ENCODE measurements at regions not wholly inside any gene's neighbourhood (a gene's known extent, or its start where the extent isn't known, plus 50 kb on each side); places are given as distances from the start of the nearest gene placed in this dataset.

GRCh38 chr7:156515911-156516790 lies 124.4 kb upstream of the RNF32 start (continued):
- TF ChIP-seq, protein P1, sequence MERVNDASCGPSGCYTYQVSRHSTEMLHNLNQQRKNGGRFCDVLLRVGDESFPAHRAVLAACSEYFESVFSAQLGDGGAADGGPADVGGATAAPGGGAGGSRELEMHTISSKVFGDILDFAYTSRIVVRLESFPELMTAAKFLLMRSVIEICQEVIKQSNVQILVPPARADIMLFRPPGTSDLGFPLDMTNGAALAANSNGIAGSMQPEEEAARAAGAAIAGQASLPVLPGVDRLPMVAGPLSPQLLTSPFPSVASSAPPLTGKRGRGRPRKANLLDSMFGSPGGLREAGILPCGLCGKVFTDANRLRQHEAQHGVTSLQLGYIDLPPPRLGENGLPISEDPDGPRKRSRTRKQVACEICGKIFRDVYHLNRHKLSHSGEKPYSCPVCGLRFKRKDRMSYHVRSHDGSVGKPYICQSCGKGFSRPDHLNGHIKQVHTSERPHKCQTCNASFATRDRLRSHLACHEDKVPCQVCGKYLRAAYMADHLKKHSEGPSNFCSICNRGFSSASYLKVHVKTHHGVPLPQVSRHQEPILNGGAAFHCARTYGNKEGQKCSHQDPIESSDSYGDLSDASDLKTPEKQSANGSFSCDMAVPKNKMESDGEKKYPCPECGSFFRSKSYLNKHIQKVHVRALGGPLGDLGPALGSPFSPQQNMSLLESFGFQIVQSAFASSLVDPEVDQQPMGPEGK (CRISPR knock-in tag; IDR thresholded peaks at IDR 0.05) = peak; percentile 79
- TF ChIP-seq SMAD3 (CRISPR knock-in tag; IDR thresholded peaks at IDR 0.05) (0 out of 2 replicates have a peak, but pooled peaks have one; percentile 47), PHF8 (CRISPR knock-in tag; IDR thresholded peaks at IDR 0.05) (peak; percentile 56), SOX5 (CRISPR knock-in tag; IDR thresholded peaks at IDR 0.05; ENCODE audit: borderline replicate concordance) (no peak; the same call in 1 of the 2 replicates), MAFK (conservative IDR thresholded peaks at IDR 0.05 in 1 of 2, IDR thresholded peaks at IDR 0.05 in 1 of 2; ENCODE audit: low read length in 2 of 2) (peak in 1 of 2 experiments; percentile 7; a peak in 1 of 4 replicates), ZBTB26 (CRISPR knock-in tag; IDR thresholded peaks at IDR 0.05; ENCODE audit: borderline replicate concordance) (no peak), SETDB1 (CRISPR knock-in tag; IDR thresholded peaks at IDR 0.05; ENCODE audit: borderline replicate concordance) (no peak), HMGA1 (CRISPR knock-in tag; conservative IDR thresholded peaks at IDR 0.05) (no peak), ZNF331 (CRISPR knock-in tag; IDR thresholded peaks at IDR 0.05) (peak; percentile 14; the same call in 1 of the 2 replicates), HMG20B (CRISPR knock-in tag; conservative IDR thresholded peaks at IDR 0.05) (no peak), ZNF326 (CRISPR knock-in tag; IDR thresholded peaks at IDR 0.05; ENCODE audit: borderline replicate concordance) (no peak), ZZZ3 (CRISPR knock-in tag; IDR thresholded peaks at IDR 0.05; ENCODE audit: borderline replicate concordance) (no peak), SYNCRIP (IDR thresholded peaks at IDR 0.05; ENCODE audit: insufficient read depth, low read depth, low read length) (no peak), SMARCE1 (IDR thresholded peaks at IDR 0.05; ENCODE audit: borderline replicate concordance) (no peak), SIX4 (CRISPR knock-in tag; IDR thresholded peaks at IDR 0.05) (no peak)
- TF ChIP-seq, protein P2, sequence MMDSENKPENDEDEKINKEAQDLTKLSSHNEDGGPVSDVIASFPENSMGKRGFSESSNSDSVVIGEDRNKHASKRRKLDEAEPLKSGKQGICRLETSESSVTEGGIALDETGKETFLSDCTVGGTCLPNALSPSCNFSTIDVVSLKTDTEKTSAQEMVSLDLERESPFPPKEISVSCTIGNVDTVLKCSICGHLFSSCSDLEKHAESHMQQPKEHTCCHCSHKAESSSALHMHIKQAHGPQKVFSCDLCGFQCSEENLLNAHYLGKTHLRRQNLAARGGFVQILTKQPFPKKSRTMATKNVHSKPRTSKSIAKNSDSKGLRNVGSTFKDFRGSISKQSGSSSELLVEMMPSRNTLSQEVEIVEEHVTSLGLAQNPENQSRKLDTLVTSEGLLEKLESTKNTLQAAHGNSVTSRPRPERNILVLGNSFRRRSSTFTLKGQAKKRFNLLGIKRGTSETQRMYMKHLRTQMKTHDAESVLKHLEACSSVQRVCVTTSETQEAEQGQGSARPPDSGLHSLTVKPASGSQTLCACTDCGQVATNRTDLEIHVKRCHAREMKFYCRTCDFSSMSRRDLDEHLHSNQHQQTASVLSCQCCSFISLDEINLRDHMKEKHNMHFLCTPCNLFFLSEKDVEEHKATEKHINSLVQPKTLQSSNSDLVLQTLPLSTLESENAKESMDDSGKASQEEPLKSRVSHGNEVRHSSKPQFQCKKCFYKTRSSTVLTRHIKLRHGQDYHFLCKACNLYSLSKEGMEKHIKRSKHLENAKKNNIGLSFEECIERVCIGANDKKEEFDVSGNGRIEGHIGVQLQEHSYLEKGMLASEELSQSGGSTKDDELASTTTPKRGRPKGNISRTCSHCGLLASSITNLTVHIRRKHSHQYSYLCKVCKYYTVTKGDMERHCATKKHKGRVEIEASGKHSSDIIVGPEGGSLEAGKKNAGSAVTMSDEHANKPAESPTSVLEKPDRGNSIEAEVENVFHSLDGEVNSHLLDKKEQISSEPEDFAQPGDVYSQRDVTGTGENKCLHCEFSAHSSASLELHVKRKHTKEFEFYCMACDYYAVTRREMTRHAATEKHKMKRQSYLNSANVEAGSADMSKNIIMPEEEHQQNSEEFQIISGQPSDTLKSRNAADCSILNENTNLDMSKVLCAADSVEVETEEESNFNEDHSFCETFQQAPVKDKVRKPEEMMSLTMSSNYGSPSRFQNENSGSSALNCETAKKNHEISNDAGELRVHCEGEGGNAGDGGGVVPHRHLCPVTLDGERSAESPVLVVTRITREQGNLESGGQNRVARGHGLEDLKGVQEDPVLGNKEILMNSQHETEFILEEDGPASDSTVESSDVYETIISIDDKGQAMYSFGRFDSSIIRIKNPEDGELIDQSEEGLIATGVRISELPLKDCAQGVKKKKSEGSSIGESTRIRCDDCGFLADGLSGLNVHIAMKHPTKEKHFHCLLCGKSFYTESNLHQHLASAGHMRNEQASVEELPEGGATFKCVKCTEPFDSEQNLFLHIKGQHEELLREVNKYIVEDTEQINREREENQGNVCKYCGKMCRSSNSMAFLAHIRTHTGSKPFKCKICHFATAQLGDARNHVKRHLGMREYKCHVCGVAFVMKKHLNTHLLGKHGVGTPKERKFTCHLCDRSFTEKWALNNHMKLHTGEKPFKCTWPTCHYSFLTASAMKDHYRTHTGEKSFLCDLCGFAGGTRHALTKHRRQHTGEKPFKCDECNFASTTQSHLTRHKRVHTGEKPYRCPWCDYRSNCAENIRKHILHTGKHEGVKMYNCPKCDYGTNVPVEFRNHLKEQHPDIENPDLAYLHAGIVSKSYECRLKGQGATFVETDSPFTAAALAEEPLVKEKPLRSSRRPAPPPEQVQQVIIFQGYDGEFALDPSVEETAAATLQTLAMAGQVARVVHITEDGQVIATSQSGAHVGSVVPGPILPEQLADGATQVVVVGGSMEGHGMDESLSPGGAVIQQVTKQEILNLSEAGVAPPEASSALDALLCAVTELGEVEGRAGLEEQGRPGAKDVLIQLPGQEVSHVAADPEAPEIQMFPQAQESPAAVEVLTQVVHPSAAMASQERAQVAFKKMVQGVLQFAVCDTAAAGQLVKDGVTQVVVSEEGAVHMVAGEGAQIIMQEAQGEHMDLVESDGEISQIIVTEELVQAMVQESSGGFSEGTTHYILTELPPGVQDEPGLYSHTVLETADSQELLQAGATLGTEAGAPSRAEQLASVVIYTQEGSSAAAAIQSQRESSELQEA (CRISPR knock-in tag; IDR thresholded peaks at IDR 0.05; ENCODE audit: not compliant biosample characterization) = no peak
- TF ChIP-seq, protein P3, sequence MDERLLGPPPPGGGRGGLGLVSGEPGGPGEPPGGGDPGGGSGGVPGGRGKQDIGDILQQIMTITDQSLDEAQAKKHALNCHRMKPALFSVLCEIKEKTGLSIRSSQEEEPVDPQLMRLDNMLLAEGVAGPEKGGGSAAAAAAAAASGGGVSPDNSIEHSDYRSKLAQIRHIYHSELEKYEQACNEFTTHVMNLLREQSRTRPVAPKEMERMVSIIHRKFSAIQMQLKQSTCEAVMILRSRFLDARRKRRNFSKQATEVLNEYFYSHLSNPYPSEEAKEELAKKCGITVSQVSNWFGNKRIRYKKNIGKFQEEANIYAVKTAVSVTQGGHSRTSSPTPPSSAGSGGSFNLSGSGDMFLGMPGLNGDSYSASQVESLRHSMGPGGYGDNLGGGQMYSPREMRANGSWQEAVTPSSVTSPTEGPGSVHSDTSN (CRISPR knock-in tag; IDR thresholded peaks at IDR 0.05) = peak; percentile 54

Data from HepG2 (cell line).